CD4-positive, alpha-beta memory T cell (primary cell): ENCODE measurements at regions not wholly inside any gene's neighbourhood (a gene's known extent, or its start where the extent isn't known, plus 50 kb on each side); places are given as distances from the start of the nearest gene placed in this dataset.

Source experiments
- CTCF ChIA-PET: fragments of 350-600 bp; sonication (Branson Sonifier 250); formaldehyde crosslinking; loops from one replicate; lab custom pipeline; 2021; ENCODE audit warnings: inconsistent platforms; ENCODE audit not compliant: partially characterized antibody; lab: Charles Lee
- POLR2A ChIA-PET: fragments of 350-600 bp; sonication (Branson Sonifier 250); formaldehyde crosslinking; loops from one replicate; lab custom pipeline; 2021; ENCODE audit not compliant: partially characterized antibody; lab: Charles Lee
- DNase-seq, 5 donors: peaks; one replicate each; pipeline versions ENCODE4 v3.0.0 to v3.0.0-alpha.2; 2020 to 2022; ENCODE audit warnings: mixed read lengths in 1 of 5
- H3K27ac ChIP-seq: one replicate; pipeline ENCODE4 v1.7.0; 2013; ENCODE audit warnings: low read depth, low read length
- H3K27me3 ChIP-seq: 2 replicates; pipeline ENCODE4 v1.7.0; 2013; ENCODE audit warnings: mild to moderate bottlenecking, low read length, moderate library complexity; ENCODE audit not compliant: insufficient read depth
- H3K36me3 ChIP-seq: 2 replicates; pipeline ENCODE4 v1.7.0; 2013; ENCODE audit warnings: mild to moderate bottlenecking, low read length, moderate library complexity; ENCODE audit not compliant: insufficient read depth
- H3K4me1 ChIP-seq: 2 replicates; pipeline ENCODE4 v1.7.0; 2013; ENCODE audit warnings: mild to moderate bottlenecking, low read length, moderate library complexity; ENCODE audit not compliant: insufficient read depth
- H3K4me3 ChIP-seq, 2 donors: one replicate each; pipeline ENCODE4 v1.7.0; 2013; ENCODE audit warnings: low read length in 2 of 2, mild to moderate bottlenecking in 1 of 2
- H3K9me3 ChIP-seq, 2 donors: one replicate each; pipeline ENCODE4 v1.7.0; 2013; ENCODE audit warnings: low read length in 2 of 2, control low read depth in 1 of 2; ENCODE audit not compliant: control insufficient read depth in 1 of 2
- H3K27ac Mint-ChIP-seq, 7 donors: one replicate each; pipeline ENCODE4 v1.8.0; 2020 to 2021; ENCODE audit warnings: mixed read lengths in 7 of 7, mild to moderate bottlenecking in 6 of 7, inconsistent platforms in 3 of 7, moderate library complexity in 3 of 7
- H3K27me3 Mint-ChIP-seq, 2 donors: one replicate each; pipeline ENCODE4 v1.8.0; 2020 to 2021; ENCODE audit warnings: mixed read lengths in 2 of 2
- H3K36me3 Mint-ChIP-seq, 2 donors: one replicate each; pipeline ENCODE4 v1.8.0; 2020 to 2021; ENCODE audit warnings: mixed read lengths in 2 of 2, inconsistent platforms in 1 of 2, mild to moderate bottlenecking in 1 of 2
- H3K4me1 Mint-ChIP-seq, 4 donors: one replicate each; pipeline ENCODE4 v1.8.0; 2020 to 2021; ENCODE audit warnings: mixed read lengths in 4 of 4, mild to moderate bottlenecking in 1 of 4
- H3K4me3 Mint-ChIP-seq, 8 donors: one replicate each; pipeline ENCODE4 v1.8.0; 2020 to 2021; ENCODE audit warnings: mixed read lengths in 8 of 8, mild to moderate bottlenecking in 7 of 8, moderate library complexity in 6 of 8, inconsistent platforms in 3 of 8
- H3K9me3 Mint-ChIP-seq, 8 donors: one replicate each; pipeline ENCODE4 v1.8.0; 2020 to 2021; ENCODE audit warnings: mixed read lengths in 8 of 8, mild to moderate bottlenecking in 5 of 8, inconsistent platforms in 3 of 8, moderate library complexity in 1 of 8
- intact Hi-C: fragments of 100-400 bp; cut with micrococcal nuclease; formaldehyde crosslinking; loops from one replicate; pipeline ENCODE4 v1.15.1; 2023

DNA sequence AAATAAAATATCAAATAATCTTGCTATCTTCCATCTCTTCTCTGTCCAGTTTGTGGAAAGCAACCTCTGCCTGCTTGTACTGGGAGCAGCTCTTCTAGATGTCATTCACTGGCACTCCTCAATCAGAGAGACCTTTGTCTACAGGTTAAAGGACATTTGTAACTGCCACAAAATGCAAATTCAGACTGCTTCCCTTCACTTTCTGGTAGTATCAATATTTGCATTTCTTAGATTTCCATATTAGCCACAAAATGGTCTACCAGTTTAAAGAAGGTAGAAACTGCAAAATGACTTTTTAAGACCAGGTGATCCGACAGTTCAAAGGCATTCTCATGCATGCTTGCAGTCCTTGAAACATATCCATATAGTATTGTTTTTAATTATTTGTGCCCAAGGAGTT, 51.7 kb upstream of the RCN1 start:
- Histone ChIP-seq H3K4me1 (no peaks in the 10 kb centered on the region), H3K36me3 (no peaks in the 10 kb centered on the region), H3K9me3 (no peaks in the 10 kb centered on the region), H3K4me3 (no peak overlapping the region), H3K27ac (no peak overlapping the region), H3K27me3 (no peaks in the 10 kb centered on the region)
- H3K4me1 Mint-ChIP-seq, result no peaks in the 10 kb centered on the region
- intact Hi-C loops, result no loop called here
- ChIA-PET POLR2A (no interaction called here), CTCF (interaction anchor here (4.4 kb wide), 1 partner anchor 13 kb away, joined by 22 read pairs; no protein-coding TSS in a partner anchor)
- H3K36me3 Mint-ChIP-seq, result no peaks in the 10 kb centered on the region
- no peak overlapping the region for H3K4me3 Mint-ChIP-seq
- H3K27me3 Mint-ChIP-seq, result peaks cover 18 to 22% of the 10 kb centered on the region in 2 donors
- H3K9me3 Mint-ChIP-seq, result peaks cover 0 to 1% (median 0%) of the 10 kb centered on the region in 8 donors
- H3K27ac Mint-ChIP-seq, result no peak overlapping the region
- DNase-seq, result no peak

DNA sequence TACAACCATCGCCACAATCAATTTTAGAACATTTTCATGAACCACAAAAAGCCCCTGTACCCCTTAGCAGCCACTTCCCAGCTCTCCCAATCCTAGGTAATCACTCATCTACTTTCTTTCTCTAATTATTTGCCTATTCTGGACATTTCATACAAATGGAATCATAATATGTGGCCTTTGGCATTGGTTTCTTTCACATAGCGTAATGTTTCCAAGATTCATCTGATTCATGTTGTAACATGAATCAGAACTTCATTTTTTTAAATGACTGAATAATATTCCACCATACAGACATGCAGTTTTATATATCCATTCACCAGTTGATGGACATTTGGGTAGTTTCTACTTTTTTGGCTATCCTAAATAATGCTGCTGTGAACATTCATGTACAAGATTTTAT, 56.2 kb upstream of the RCN1 start:
- no peak for DNase-seq
- Histone ChIP-seq H3K9me3 (no peaks in the 10 kb centered on the region), H3K4me3 (no peak overlapping the region), H3K4me1 (no peaks in the 10 kb centered on the region), H3K36me3 (no peaks in the 10 kb centered on the region), H3K27me3 (no peaks in the 10 kb centered on the region), H3K27ac (no peak overlapping the region)
- Mint-ChIP-seq H3K36me3 (no peaks in the 10 kb centered on the region), H3K27me3 (peaks cover 18 to 32% of the 10 kb centered on the region in 2 donors), H3K9me3 (peaks cover 0 to 1% (median 0%) of the 10 kb centered on the region in 8 donors), H3K4me3 (no peak overlapping the region), H3K4me1 (peaks cover 0 to 5% (median 3%) of the 10 kb centered on the region in 4 donors), H3K27ac (no peak overlapping the region)
- intact Hi-C loops, result no loop called here
- POLR2A ChIA-PET, result no interaction called here
- CTCF ChIA-PET, result interaction anchor here (0.9 kb wide), 1 partner anchor 17 kb away, joined by 3 read pairs; no protein-coding TSS in a partner anchor

GRCh38 chr11:32034149-32034548, 56.7 kb upstream of the RCN1 start:
- ChIA-PET POLR2A (no interaction called here), CTCF (interaction anchor here (0.9 kb wide), 1 partner anchor 18 kb away, joined by 3 read pairs; no protein-coding TSS in a partner anchor)
- peaks cover 18 to 29% of the 10 kb centered on the region in 2 donors for H3K27me3 Mint-ChIP-seq
- DNase-seq, result no peak
- H3K27ac Mint-ChIP-seq, result no peak overlapping the region
- Histone ChIP-seq H3K27me3 (no peaks in the 10 kb centered on the region), H3K4me1 (no peaks in the 10 kb centered on the region), H3K4me3 (no peak overlapping the region), H3K27ac (no peak overlapping the region), H3K9me3 (no peaks in the 10 kb centered on the region), H3K36me3 (no peaks in the 10 kb centered on the region)
- intact Hi-C loops, result no loop called here
- H3K36me3 Mint-ChIP-seq, result no peaks in the 10 kb centered on the region
- no peak overlapping the region for H3K4me3 Mint-ChIP-seq
- peaks cover 0 to 1% (median 0%) of the 10 kb centered on the region in 8 donors for H3K9me3 Mint-ChIP-seq
- H3K4me1 Mint-ChIP-seq, result peaks cover 0 to 5% (median 3%) of the 10 kb centered on the region in 4 donors

- no peak overlapping the region for H3K27ac ChIP-seq
- POLR2A ChIA-PET, result no interaction called here
Measured at GRCh38 chr11:32033491-32033890, 57.4 kb upstream of the RCN1 start.

DNA sequence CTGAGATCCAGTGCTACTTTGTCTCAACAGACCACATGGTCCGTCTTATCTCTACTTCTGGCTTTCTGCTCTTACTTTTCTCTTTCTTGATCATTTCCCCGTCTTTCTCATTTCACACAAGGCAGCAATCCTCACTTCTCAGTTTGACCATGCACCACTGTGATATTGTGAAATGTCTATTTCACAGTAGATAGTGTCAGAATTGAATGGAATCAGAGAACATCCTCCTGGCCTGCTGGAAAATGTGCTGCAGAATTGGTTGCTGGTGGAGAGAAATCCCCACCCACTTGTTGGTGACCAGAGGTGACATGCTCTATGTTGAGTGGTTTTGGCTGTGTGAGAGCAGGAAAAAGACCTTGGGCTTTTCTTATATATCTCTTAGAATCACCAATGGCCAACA, 57.8 kb upstream of the RCN1 start:
- ChIA-PET CTCF (interaction anchor here (1.2 to 1.5 kb wide), 2 partner anchors 11 to 21 kb away, joined by 3 read pairs; no protein-coding TSS in a partner anchor), POLR2A (no interaction called here)
- H3K4me3 ChIP-seq, result no peak overlapping the region
- no peaks in the 10 kb centered on the region for H3K36me3 Mint-ChIP-seq
- H3K27me3 ChIP-seq, result no peaks in the 10 kb centered on the region
- DNase-seq, result no peak
- no peaks in the 10 kb centered on the region for H3K9me3 ChIP-seq
- H3K9me3 Mint-ChIP-seq, result peaks cover 0 to 1% (median 0%) of the 10 kb centered on the region in 8 donors
- H3K27ac ChIP-seq, result no peak overlapping the region
- no peak overlapping the region for H3K27ac Mint-ChIP-seq
- peaks cover 14 to 22% of the 10 kb centered on the region in 2 donors for H3K27me3 Mint-ChIP-seq
- H3K4me1 ChIP-seq, result no peaks in the 10 kb centered on the region
- no peak overlapping the region for H3K4me3 Mint-ChIP-seq
- H3K36me3 ChIP-seq, result no peaks in the 10 kb centered on the region
- H3K4me1 Mint-ChIP-seq, result peaks cover 0 to 5% (median 3%) of the 10 kb centered on the region in 4 donors
- intact Hi-C loops, result no loop called here

More at GRCh38 chr11:32033491-32033890, 57.4 kb upstream of the RCN1 start:
- intact Hi-C loops, result no loop called here
- Mint-ChIP-seq H3K27me3 (peaks cover 18 to 24% of the 10 kb centered on the region in 2 donors), H3K9me3 (peaks cover 0 to 1% (median 0%) of the 10 kb centered on the region in 8 donors), H3K4me1 (peaks cover 0 to 5% (median 3%) of the 10 kb centered on the region in 4 donors), H3K27ac (no peak overlapping the region), H3K4me3 (no peak overlapping the region), H3K36me3 (no peaks in the 10 kb centered on the region)
- H3K36me3 ChIP-seq, result no peaks in the 10 kb centered on the region
- CTCF ChIA-PET, result interaction anchor here (1.2 to 1.5 kb wide), 2 partner anchors 11 to 21 kb away, joined by 3 read pairs; no protein-coding TSS in a partner anchor
- no peaks in the 10 kb centered on the region for H3K9me3 ChIP-seq
- no peaks in the 10 kb centered on the region for H3K27me3 ChIP-seq
- H3K4me3 ChIP-seq, result no peak overlapping the region
- no peak for DNase-seq
- H3K4me1 ChIP-seq, result no peaks in the 10 kb centered on the region

- CTCF ChIA-PET, result interaction anchor here (1.2 to 1.5 kb wide), 2 partner anchors 12 to 22 kb away, joined by 3 read pairs; no protein-coding TSS in a partner anchor
- Histone ChIP-seq H3K9me3 (no peaks in the 10 kb centered on the region), H3K4me3 (no peak overlapping the region), H3K27me3 (no peaks in the 10 kb centered on the region), H3K4me1 (no peaks in the 10 kb centered on the region), H3K36me3 (no peaks in the 10 kb centered on the region), H3K27ac (no peak overlapping the region)
- intact Hi-C loops, result no loop called here
- no peaks in the 10 kb centered on the region for H3K36me3 Mint-ChIP-seq
- POLR2A ChIA-PET, result no interaction called here
- H3K4me3 Mint-ChIP-seq, result no peak overlapping the region
- peaks cover 0 to 5% (median 3%) of the 10 kb centered on the region in 4 donors for H3K4me1 Mint-ChIP-seq
- peaks cover 0 to 1% (median 0%) of the 10 kb centered on the region in 8 donors for H3K9me3 Mint-ChIP-seq
- no peak for DNase-seq
- no peak overlapping the region for H3K27ac Mint-ChIP-seq
- peaks cover 12 to 24% of the 10 kb centered on the region in 2 donors for H3K27me3 Mint-ChIP-seq
Measured at GRCh38 chr11:32032478-32032877, 58.4 kb upstream of the RCN1 start.

DNA sequence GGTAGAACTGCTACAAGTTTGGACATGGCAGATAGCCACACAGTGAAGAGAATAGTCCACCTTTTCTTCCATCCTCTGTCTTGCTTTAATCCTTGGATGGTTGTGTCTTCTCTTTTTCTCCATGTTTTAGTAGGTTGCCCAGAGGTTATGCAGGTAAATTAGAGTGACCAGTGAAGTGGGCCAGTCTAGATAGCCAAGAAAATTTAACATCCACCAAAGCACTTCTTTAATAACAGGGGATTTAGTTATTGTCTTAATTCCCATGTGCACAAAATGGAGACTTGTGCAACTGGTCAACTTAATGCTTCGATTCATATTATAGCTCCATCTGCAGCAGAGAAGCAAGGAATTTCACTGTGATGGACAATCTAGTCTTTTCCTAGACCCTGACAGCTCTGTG, 58.8 kb upstream of the RCN1 start:
- Mint-ChIP-seq H3K27me3 (peaks cover 8 to 22% of the 10 kb centered on the region in 2 donors), H3K36me3 (no peaks in the 10 kb centered on the region)
- CTCF ChIA-PET, result no interaction called here

More for the DNA sequence above, 58.8 kb upstream of the RCN1 start:
- POLR2A ChIA-PET, result no interaction called here
- Mint-ChIP-seq H3K9me3 (peaks cover 0 to 1% (median 0%) of the 10 kb centered on the region in 8 donors), H3K4me3 (no peak overlapping the region), H3K4me1 (peaks cover 0 to 5% (median 3%) of the 10 kb centered on the region in 4 donors), H3K27ac (no peak overlapping the region)
- no peaks in the 10 kb centered on the region for H3K4me1 ChIP-seq
- no peak for DNase-seq
- no peak overlapping the region for H3K4me3 ChIP-seq
- H3K27me3 ChIP-seq, result no peaks in the 10 kb centered on the region
- no peaks in the 10 kb centered on the region for H3K36me3 ChIP-seq
- H3K9me3 ChIP-seq, result no peaks in the 10 kb centered on the region
- H3K27ac ChIP-seq, result no peak overlapping the region
- intact Hi-C loops, result no loop called here
